Frontal cortex (tissue), 3 donors: ENCODE measurements at regions not wholly inside any gene's neighbourhood (a gene's known extent, or its start where the extent isn't known, plus 50 kb on each side); places are given as distances from the start of the nearest gene placed in this dataset.

Experiments used
- DNase-seq, 2 donors: peaks; one replicate each; pipeline ENCODE4 v3.0.0; 2012; ENCODE audit warnings: low spot score in 2 of 2
- FAIRE-seq: peaks from 2 replicates; lab custom pipeline; 2012; peaks lifted over from hg19 to GRCh38; lab: Jason Lieb, UNC
- donor health status: control.
- donor health status: control.
- donor health status: control.

GRCh38 chr3:16801698-16802097, 83.1 kb upstream of the PLCL2 start:
- DNase-seq, result no peak
- no peak for FAIRE-seq

DNA sequence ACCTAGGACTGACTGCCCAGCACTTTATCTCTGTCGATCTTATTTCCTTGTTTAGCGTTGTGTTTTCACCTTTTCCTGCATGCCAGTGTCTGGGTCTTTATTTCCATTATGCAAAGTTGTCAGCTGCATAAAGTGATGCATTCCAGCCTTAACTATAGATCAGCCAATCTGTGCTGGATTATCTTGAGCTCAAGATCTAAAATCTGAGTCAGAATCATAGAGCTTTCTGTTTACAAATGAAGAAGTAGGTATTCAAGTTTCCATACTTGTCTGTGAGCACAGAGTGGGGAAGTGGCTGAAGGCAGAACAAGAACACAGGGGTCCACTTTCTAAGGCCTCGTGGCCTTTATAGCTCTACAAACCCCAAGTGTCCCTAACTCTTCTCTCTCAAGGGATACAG, 82.4 kb upstream of the PLCL2 start:
- FAIRE-seq, result no peak

GRCh38 chr3:16803019-16803418, 81.7 kb upstream of the PLCL2 start:
- FAIRE-seq (no peak), DNase-seq (no peak)

More for the DNA sequence above, 82.4 kb upstream of the PLCL2 start:
- DNase-seq, result no peak

DNA sequence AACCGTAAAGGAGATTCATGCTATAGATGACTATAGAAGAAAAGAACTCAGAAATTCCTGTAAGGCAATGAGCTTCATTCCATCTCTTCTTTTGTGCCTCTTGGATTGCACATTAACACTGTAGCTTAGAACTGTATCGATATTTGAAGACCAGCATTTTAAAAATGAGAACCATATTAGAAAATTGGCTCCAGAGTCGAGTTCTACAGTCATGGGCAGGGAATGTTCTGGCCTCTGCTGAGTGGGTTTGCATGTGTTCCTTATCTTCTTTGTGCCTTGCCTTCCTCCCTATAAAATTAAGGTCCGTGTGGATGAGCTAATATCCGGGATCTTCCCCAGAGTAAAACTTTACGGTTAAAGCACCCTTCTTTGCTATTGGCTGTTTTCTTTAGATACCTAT, 77.4 kb upstream of the PLCL2 start:
- DNase-seq (no peak), FAIRE-seq (no peak)

GRCh38 chr3:16808393-16809107, 76.2 kb upstream of the PLCL2 start:
- no peak for DNase-seq
- FAIRE-seq, result no peak

GRCh38 chr3:16809482-16809881, 75.3 kb upstream of the PLCL2 start:
- no peak for FAIRE-seq
- no peak for DNase-seq

- FAIRE-seq, result no peak
- no peak for DNase-seq
These were observed 74.8 kb upstream of the PLCL2 start for GRCh38 chr3:16809993-16810392.

- no peak for FAIRE-seq
- no peak for DNase-seq
These were observed 74.0 kb upstream of the PLCL2 start for GRCh38 chr3:16810593-16811367.

- FAIRE-seq (no peak), DNase-seq (no peak)
These were observed 72.8 kb upstream of the PLCL2 start for GRCh38 chr3:16811950-16812349.

DNA sequence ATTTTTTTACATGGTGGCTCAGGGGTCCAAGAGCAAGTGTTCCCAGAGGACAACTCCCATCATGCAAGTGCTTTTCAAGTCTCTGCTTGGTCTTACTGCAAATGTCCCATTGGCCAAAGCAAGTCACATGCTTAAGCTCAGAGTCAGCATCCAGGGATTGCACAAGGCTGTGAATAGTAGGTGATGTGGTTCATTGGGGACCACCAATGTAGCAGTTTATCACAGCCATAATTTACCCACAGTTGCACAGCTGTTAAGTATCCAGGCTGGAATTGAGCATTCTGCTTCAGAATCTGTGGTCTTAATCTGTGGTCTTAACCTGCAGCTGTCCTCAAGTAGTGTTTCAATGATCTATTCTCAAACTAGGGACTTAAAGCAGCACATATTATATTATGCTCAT, 71.4 kb upstream of the PLCL2 start:
- FAIRE-seq (no peak), DNase-seq (no peak)

DNA sequence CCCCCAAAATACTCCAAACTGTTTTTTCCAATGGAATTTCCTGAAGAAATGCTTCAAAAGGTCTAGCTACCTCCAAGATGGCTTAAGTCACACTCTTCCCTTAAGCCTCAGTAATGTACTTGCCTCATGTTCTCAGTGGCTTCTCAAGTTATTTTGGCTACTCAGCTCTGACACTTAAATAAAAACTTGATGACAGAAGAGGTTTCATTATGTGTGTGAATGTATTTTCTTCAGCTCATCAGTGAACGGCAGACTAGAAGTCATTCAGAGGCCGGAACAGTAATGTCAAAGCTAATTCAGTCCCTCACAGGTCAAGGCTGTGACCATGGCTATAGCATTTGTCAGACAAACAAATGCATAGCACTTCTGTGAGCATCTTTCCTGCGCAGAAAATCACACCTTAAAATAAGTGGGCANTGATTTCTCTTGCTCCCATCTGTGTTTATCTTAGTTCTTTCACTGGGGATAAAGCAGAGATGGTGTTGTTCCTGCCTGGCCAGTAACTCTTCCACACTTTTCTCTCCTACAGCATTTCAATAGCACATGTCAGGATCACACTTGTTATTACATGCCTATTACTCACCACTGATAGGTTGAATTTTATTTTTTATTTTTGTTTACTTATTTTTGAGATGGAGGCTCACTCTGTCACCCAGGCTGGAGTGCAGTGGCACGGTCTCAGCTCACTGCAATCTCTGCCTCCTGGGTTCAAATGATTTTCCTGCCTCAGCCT, 68.5 kb upstream of the PLCL2 start:
- DNase-seq (no peak), FAIRE-seq (no peak)

GRCh38 chr3:16817197-16817596, 67.6 kb upstream of the PLCL2 start:
- FAIRE-seq (no peak), DNase-seq (no peak)

- no peak for FAIRE-seq
- no peak for DNase-seq
These were observed 66.6 kb upstream of the PLCL2 start for GRCh38 chr3:16818194-16818593.

GRCh38 chr3:16818945-16819344, 65.8 kb upstream of the PLCL2 start:
- FAIRE-seq, result no peak

GRCh38 chr3:16820485-16820884, 64.3 kb upstream of the PLCL2 start:
- FAIRE-seq (no peak), DNase-seq (no peak)

More at GRCh38 chr3:16818945-16819344, 65.8 kb upstream of the PLCL2 start:
- no peak for DNase-seq

GRCh38 chr3:16821053-16821452, 63.7 kb upstream of the PLCL2 start:
- no peak for DNase-seq
- no peak for FAIRE-seq

DNA sequence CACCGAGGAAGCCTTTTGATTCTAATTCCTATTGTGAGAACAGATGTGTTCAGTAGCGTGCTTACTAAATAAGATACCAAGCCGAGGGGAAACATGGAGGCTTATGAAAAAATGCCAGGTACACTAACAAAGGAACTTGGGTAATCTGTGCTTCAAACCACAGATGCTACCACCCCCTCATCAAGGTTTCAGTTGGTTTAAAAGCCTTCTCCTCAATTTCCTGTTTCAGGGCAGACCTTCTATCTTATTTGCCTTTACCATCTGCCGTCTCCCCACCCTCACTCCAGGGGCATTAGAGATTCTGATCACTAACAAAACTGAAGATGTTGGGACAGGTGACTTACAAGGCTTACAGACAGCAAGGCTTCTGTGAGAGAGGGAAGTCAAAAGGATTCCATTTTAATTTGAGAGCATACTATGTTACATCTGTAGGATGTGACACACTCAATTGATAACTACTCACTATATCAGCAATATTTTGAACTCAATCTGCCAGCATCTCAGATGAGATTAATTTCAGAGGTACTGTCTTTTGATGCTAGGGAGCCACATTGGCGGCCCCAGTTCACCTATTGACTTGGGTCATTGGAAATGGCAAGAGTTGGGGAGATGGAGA, 60.6 kb upstream of the PLCL2 start:
- FAIRE-seq (no peak), DNase-seq (no peak)

DNA sequence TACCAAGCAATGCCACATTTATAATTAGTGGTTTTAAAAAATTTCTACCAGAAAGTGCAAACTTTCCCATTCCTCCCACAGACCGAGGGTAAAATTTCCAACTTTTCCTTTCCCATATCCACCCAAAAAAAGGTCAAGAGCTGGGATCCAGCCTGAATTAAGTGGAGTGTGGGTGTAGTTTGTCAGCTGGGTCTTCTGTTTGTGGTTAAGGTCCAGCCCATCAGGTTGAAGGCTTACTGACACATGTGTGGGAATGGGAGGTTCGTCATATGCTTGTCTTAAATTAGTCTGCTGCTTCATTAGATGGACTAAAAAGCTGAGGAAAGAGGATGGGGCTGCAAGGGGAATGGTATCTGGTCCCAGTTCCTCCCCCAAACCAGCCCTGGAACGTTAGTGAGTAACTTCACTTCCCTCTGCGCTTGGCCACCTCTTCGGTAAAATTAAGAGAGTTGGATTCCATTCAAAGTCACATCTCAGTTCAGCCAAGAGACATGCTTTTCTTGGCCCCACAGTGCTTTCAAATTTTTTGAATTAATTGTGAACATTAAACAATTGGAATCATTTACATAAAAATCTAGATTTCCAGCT, 59.0 kb upstream of the PLCL2 start:
- DNase-seq, result no peak
- FAIRE-seq, result no peak

DNA sequence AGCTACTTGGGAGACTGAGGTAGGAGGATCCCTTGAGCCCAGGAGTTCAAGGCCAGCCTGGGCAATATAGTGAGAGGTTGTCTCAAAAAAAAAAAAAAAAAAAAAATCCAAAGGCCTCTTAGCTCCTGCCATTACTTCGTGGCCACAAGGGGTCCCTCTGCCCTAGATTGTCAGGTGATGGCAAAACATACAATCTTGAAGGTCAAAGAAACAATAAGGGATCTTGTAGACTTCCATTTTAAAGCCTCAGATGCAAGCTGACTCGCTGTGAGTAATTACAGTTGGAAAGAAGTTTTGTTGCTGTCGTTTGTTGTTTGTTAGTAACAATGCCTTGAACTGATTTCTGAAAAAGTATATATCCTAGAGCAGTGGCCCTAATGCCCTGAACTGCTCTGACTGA, 55.9 kb upstream of the PLCL2 start:
- DNase-seq (no peak), FAIRE-seq (no peak)

DNA sequence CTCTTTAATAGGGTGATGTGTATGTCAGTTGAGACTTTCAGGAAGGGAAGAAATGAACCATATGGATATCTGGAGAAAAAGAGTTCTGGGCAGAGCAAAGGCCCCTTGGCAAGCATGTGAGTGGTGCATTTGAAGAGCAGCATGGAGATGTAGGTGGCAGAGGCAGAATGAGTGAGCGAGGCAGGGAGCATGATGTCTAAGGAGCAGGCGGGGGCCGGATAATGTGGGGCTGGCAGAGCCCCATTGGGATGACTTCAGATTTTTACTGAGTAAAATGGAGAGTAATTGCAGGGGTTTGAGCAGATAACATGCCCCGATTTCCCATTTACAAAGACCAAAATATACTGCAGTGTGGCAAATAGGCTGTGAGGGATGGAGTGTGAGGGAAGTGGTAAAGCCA, 52.9 kb upstream of the PLCL2 start:
- FAIRE-seq (no peak), DNase-seq (no peak)
